RWPE1 (cell line): ENCODE measurements at regions not wholly inside any gene's neighbourhood (a gene's known extent, or its start where the extent isn't known, plus 50 kb on each side); places are given as distances from the start of the nearest gene placed in this dataset.

Experiments used
- CTCF ChIA-PET: fragments of 350-600 bp; sonication (Branson Sonifier 250); formaldehyde crosslinking; extraction: SDS; loops from one replicate; lab custom pipeline; 2021; lab: Yijun Ruan, JAX
- POLR2A ChIA-PET: fragments of 400-600 bp; formaldehyde crosslinking; extraction: SDS; loops from one replicate; lab custom pipeline; 2020; ENCODE audit warnings: antibody characterized with exemption; ENCODE audit not compliant: low non-redundant PET; lab: Yijun Ruan, JAX
- DNase-seq: peaks from one replicate; pipeline ENCODE4 v3.0.0; 2012; ENCODE audit warnings: low spot score
- H3K27ac ChIP-seq: fragments of 450-650 bp; 2 replicates; pipeline ENCODE4 v1.5.1; 2017
- TF ChIP-seq, protein P1 (sequence below): fragments of 450-650 bp; conservative IDR thresholded peaks from 2 replicates; pipeline ENCODE4 v1.5.1; 2017; ENCODE audit warnings: low read depth, mild to moderate bottlenecking

DNA sequence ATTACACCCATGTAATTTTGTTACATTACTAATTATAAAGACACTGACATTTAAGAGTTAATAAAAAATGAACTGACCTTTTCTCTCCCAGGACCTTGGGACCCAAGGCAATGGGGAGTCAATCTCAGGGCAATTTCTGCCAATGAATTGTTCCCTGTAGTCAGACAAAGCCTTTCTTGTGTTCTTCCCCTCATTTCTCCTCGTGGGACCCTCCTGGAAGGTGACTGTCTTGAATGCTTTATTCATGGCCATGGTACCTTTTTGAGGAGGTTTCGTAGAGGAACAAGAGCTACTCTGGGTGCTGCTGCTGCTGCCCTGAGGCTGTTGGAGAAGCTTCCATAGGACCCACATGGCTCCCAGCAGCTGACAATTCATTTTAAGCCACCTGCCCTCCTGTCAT, 190.3 kb downstream of the SNX18 start:
- CTCF ChIA-PET, result no interaction called here

GRCh38 chr5:54705994-54706653, 188.6 kb downstream of the SNX18 start:
- ChIA-PET CTCF (interaction anchor here (0.7 kb wide), 1 partner anchor 25 kb away, joined by 3 read pairs; no protein-coding TSS in a partner anchor), POLR2A (no interaction called here)
- H3K27ac ChIP-seq, result no peak overlapping the region
- TF ChIP-seq, protein P1, sequence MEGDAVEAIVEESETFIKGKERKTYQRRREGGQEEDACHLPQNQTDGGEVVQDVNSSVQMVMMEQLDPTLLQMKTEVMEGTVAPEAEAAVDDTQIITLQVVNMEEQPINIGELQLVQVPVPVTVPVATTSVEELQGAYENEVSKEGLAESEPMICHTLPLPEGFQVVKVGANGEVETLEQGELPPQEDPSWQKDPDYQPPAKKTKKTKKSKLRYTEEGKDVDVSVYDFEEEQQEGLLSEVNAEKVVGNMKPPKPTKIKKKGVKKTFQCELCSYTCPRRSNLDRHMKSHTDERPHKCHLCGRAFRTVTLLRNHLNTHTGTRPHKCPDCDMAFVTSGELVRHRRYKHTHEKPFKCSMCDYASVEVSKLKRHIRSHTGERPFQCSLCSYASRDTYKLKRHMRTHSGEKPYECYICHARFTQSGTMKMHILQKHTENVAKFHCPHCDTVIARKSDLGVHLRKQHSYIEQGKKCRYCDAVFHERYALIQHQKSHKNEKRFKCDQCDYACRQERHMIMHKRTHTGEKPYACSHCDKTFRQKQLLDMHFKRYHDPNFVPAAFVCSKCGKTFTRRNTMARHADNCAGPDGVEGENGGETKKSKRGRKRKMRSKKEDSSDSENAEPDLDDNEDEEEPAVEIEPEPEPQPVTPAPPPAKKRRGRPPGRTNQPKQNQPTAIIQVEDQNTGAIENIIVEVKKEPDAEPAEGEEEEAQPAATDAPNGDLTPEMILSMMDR, result no peak
- DNase-seq, result no peak

More for the DNA sequence above, 190.3 kb downstream of the SNX18 start:
- POLR2A ChIA-PET, result no interaction called here
- DNase-seq, result no peak
- no peak overlapping the region for H3K27ac ChIP-seq
- TF ChIP-seq, protein P1, result no peak

GRCh38 chr5:54704825-54705224, 187.3 kb downstream of the SNX18 start:
- POLR2A ChIA-PET, result no interaction called here
- TF ChIP-seq, protein P1, result no peak
- no peak overlapping the region for H3K27ac ChIP-seq
- CTCF ChIA-PET, result no interaction called here
- no peak for DNase-seq

DNA sequence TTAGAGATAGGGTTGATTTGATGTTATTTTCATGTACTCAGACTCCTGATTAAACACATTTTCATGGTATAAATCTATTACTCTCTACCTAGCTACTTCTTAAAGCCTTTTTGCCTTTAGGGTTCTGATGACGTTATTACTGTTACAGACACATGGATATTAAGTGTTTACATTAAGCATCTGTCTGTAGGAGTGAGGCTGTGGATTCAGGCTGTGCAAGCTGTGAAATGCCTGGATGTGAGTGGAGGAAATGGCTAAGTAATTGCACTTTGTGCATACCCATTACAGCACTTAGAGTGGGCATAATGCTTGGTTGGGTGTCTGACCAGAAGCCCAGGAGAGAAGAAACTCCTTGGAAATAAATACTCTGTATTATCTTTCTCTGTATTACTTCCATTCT, 186.8 kb downstream of the SNX18 start:
- ChIA-PET CTCF (no interaction called here), POLR2A (no interaction called here)
- no peak for DNase-seq
- TF ChIP-seq, protein P1, result no peak
- H3K27ac ChIP-seq, result no peak overlapping the region

- POLR2A ChIA-PET, result no interaction called here
- no peak overlapping the region for H3K27ac ChIP-seq
- CTCF ChIA-PET, result interaction anchor here (0.5 kb wide), 1 partner anchor 1714 kb away, joined by 4 read pairs; the partner anchor contains the start of gene ITGA2
- TF ChIP-seq, protein P1, result no peak
- no peak for DNase-seq
Measured at GRCh38 chr5:54703565-54704255, 186.2 kb downstream of the SNX18 start.

DNA sequence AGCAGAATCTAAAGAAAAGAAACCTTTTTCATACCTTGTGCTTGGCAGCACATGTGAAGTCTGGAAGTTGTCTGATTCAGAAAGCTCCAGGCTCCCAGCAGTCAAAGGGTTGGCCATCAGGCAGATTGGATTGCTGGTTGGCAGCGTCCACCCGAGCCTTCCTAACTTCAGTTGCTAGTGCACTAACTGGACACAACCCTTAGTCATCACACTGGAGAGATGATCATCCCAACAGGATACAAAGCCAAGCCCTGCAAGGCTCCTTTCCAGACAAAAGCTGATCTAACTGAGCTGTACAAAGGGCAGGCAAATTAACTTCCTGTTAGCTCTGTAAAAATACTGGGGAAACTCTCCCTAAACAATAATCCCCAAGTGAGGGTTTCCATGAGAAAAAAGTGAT, 185.6 kb downstream of the SNX18 start:
- TF ChIP-seq, protein P1, result no peak
- no peak overlapping the region for H3K27ac ChIP-seq
- no peak for DNase-seq
- ChIA-PET CTCF (no interaction called here), POLR2A (no interaction called here)
